H1 (cell line): ENCODE measurements at regions not wholly inside any gene's neighbourhood (a gene's known extent, or its start where the extent isn't known, plus 50 kb on each side); places are given as distances from the start of the nearest gene placed in this dataset.

Experiments used
- GABPA ChIP-seq: IDR thresholded peaks from 2 replicates; pipeline ENCODE4 v1.6.1; 2011; ENCODE audit warnings: mild to moderate bottlenecking, low read length, moderate library complexity, borderline replicate concordance; ENCODE audit not compliant: insufficient read depth
- GTF2F1 ChIP-seq: IDR thresholded peaks from 2 replicates; pipeline ENCODE4 v1.6.1; 2012; ENCODE audit warnings: low read depth, low read length, improper control_type of control experiment, borderline replicate concordance
- JUND ChIP-seq: IDR thresholded peaks from 2 replicates; pipeline ENCODE4 v1.6.1; 2011; ENCODE audit warnings: mild to moderate bottlenecking, improper control_type of control experiment, low read length
- MAFK ChIP-seq: IDR thresholded peaks from 2 replicates; pipeline ENCODE4 v1.6.1; 2012; ENCODE audit warnings: low read depth, mild to moderate bottlenecking, improper control_type of control experiment, low read length
- POLR2AphosphoS5 ChIP-seq: IDR thresholded peaks from 2 replicates; pipeline ENCODE4 v1.6.1; 2011; ENCODE audit warnings: low read depth, low read length
- TAF1 ChIP-seq: IDR thresholded peaks from 2 replicates; pipeline ENCODE4 v1.6.1; 2011; ENCODE audit warnings: mild to moderate bottlenecking, low read depth, low read length
- TCF12 ChIP-seq: IDR thresholded peaks from 2 replicates; pipeline ENCODE4 v1.6.1; 2011; ENCODE audit warnings: low read depth, mild to moderate bottlenecking, low read length
- TF ChIP-seq, protein P1 (sequence below), 3 experiments: IDR thresholded peaks; 1 replicate in 2 of 3; 2 replicates in 1 of 3; pipeline versions ENCODE4 v1.5.1 to v1.6.1; 2011; ENCODE audit warnings: low read length in 3 of 3, mild to moderate bottlenecking in 3 of 3, inconsistent platforms in 2 of 3, low read depth in 1 of 3, moderate library complexity in 1 of 3; ENCODE audit not compliant: insufficient read depth in 1 of 3; ENCODE audit errors: control extremely low read depth in 1 of 3

DNA sequence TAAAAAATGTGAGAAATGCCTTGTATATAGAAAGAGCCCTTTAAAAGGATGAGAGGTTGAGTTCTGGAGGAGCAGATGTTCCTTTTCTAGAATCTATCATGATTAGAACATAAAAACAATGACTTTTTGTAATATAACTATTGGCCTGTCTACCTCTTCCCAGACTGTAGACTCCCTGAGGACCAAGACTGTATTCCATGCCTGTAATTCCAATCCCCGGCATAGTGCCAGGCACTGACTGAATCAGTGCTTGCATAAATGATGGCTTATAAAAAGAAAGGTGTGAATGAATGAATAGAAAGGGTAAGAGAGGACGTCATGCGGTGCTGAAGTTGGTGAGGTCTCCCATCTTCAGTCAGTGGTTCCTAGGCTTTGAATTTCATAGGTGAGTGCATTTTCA is 92.6 kb upstream of the GDNF start:
- TF ChIP-seq JUND (no peak), POLR2AphosphoS5 (no peak), GABPA (no peak), TAF1 (no peak), MAFK (no peak), TCF12 (no peak), GTF2F1 (no peak)
- TF ChIP-seq, protein P1, sequence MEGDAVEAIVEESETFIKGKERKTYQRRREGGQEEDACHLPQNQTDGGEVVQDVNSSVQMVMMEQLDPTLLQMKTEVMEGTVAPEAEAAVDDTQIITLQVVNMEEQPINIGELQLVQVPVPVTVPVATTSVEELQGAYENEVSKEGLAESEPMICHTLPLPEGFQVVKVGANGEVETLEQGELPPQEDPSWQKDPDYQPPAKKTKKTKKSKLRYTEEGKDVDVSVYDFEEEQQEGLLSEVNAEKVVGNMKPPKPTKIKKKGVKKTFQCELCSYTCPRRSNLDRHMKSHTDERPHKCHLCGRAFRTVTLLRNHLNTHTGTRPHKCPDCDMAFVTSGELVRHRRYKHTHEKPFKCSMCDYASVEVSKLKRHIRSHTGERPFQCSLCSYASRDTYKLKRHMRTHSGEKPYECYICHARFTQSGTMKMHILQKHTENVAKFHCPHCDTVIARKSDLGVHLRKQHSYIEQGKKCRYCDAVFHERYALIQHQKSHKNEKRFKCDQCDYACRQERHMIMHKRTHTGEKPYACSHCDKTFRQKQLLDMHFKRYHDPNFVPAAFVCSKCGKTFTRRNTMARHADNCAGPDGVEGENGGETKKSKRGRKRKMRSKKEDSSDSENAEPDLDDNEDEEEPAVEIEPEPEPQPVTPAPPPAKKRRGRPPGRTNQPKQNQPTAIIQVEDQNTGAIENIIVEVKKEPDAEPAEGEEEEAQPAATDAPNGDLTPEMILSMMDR (IDR thresholded peaks at IDR 0.05; ENCODE audit: control extremely low read depth in 1 of 3, insufficient read depth in 1 of 3, low read depth in 1 of 3, low read length in 3 of 3): no peak
